ENCODE measurements at regions not wholly inside any gene's neighbourhood (a gene's known extent, or its start where the extent isn't known, plus 50 kb on each side); places are given as distances from the start of the nearest gene placed in this dataset.

GRCh38 chr9:79346350-79347020, 225.3 kb upstream of the TLE4 start:
- TF ChIP-seq, protein P1, sequence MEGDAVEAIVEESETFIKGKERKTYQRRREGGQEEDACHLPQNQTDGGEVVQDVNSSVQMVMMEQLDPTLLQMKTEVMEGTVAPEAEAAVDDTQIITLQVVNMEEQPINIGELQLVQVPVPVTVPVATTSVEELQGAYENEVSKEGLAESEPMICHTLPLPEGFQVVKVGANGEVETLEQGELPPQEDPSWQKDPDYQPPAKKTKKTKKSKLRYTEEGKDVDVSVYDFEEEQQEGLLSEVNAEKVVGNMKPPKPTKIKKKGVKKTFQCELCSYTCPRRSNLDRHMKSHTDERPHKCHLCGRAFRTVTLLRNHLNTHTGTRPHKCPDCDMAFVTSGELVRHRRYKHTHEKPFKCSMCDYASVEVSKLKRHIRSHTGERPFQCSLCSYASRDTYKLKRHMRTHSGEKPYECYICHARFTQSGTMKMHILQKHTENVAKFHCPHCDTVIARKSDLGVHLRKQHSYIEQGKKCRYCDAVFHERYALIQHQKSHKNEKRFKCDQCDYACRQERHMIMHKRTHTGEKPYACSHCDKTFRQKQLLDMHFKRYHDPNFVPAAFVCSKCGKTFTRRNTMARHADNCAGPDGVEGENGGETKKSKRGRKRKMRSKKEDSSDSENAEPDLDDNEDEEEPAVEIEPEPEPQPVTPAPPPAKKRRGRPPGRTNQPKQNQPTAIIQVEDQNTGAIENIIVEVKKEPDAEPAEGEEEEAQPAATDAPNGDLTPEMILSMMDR (IDR thresholded peaks at IDR 0.05), result no peak
- no peak for TF ChIP-seq ZFX (IDR thresholded peaks at IDR 0.05; ENCODE audit: borderline replicate concordance)

All from 22Rv1 (cell line).